ENCODE measurements at regions not wholly inside any gene's neighbourhood (a gene's known extent, or its start where the extent isn't known, plus 50 kb on each side); places are given as distances from the start of the nearest gene placed in this dataset.

DNA sequence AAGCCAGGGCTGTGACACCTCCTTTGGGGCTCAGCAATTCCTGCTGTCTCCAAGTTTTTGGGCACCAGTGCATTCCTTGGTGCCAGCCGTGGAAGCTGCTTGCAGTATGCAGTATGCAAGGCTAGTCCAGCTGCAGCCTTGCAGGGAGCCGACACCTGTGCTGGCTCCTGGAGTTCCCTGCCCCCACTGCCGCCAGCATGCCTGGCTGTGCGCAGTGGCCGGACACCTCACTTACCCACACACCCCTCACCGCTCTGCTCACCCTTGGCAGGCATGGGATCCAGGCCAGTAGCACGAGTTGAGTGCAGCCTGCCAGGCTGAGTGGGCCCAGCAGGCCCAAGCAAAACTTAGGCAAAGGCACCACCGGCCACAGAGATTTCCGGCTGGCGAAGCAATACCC lies 77.4 kb downstream of the SAMD9 start:
- DNase-seq (no peak), ATAC-seq (no peak)
- no peaks in the 10 kb centered on the region for H3K27me3 ChIP-seq (ENCODE audit: low read depth)
- no peaks in the 10 kb centered on the region for H3K9me3 ChIP-seq
- no peak overlapping the region for H3K27ac ChIP-seq
- no peaks in the 10 kb centered on the region for H3K4me1 ChIP-seq
- H3K36me3 ChIP-seq: no peaks in the 10 kb centered on the region
- H3K4me3 ChIP-seq: no peak overlapping the region
- intact Hi-C loops (cut with DNase I): no loop called here
- TF ChIP-seq, protein P1, sequence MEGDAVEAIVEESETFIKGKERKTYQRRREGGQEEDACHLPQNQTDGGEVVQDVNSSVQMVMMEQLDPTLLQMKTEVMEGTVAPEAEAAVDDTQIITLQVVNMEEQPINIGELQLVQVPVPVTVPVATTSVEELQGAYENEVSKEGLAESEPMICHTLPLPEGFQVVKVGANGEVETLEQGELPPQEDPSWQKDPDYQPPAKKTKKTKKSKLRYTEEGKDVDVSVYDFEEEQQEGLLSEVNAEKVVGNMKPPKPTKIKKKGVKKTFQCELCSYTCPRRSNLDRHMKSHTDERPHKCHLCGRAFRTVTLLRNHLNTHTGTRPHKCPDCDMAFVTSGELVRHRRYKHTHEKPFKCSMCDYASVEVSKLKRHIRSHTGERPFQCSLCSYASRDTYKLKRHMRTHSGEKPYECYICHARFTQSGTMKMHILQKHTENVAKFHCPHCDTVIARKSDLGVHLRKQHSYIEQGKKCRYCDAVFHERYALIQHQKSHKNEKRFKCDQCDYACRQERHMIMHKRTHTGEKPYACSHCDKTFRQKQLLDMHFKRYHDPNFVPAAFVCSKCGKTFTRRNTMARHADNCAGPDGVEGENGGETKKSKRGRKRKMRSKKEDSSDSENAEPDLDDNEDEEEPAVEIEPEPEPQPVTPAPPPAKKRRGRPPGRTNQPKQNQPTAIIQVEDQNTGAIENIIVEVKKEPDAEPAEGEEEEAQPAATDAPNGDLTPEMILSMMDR (IDR thresholded peaks at IDR 0.05): no peak

DNA sequence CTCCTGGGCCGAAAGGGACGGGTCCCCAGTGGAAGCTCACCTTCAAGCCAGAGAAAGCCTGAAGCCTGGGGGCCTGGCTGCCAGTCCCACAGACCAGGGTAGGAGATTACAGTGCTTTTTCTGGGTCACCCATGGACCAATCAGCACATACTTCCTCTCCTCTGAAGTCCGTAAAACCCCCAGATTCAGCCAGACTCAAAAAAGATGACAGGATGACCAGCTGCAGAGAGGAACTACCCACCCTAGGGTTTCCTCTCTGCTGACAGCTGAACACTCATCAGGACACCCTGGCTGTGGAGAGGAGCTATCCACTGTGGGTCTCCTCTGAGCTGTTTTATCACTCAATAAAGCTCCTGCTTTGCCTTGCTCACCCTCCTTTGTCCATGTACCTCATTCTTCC lies 78.0 kb downstream of the SAMD9 start:
- TF ChIP-seq, protein P1 (IDR thresholded peaks at IDR 0.05): no peak
- no peak overlapping the region for H3K27ac ChIP-seq
- H3K4me1 ChIP-seq: no peaks in the 10 kb centered on the region
- no peaks in the 10 kb centered on the region for H3K27me3 ChIP-seq (ENCODE audit: low read depth)
- H3K9me3 ChIP-seq: no peaks in the 10 kb centered on the region
- intact Hi-C loops (cut with DNase I): no loop called here
- H3K4me3 ChIP-seq: no peak overlapping the region
- no peaks in the 10 kb centered on the region for H3K36me3 ChIP-seq
- no peak for ATAC-seq
- DNase-seq: no peak

DNA sequence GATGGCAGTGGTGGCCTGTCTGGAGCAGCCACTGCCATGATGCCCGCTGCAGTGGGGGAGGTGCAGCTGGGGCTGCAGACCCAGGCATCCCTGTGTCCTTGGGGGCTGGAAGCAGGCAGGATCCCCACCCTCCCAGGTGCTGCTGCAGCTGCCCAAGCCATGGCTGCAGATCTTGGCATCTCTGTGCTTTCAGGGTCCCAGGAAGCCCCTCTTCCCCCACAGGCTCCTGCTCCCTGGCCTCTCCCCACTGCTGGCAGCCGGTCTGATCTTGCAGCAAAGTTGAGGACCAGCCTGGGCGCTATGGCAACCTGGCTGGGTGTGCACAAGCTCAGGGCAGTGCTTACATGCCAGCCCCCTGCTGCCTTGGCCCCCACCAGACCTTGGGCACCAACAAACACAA lies 78.5 kb downstream of the SAMD9 start:
- H3K36me3 ChIP-seq: no peaks in the 10 kb centered on the region
- intact Hi-C loops (cut with DNase I): no loop called here

DNA sequence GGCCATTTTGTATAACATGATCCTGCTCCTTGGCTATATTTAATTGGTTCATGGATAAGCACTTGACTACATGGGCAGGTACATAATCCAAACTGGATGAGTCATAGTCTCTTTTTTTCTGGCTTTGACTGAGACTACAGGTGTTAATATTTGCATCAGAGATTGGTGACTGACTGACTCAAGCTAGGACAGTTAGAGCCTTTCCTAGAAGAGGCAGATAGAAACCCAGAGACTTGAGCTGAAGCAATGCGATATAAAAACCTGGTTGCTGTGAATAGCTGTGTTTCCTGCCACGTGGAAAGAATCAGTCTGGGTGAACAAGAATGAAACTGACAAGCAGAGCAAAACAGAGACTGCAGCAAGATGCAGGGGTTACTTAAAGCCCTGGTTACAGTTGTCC lies 81.0 kb downstream of the SAMD9 start:
- Histone ChIP-seq H3K27ac (no peak overlapping the region), H3K4me3 (no peak overlapping the region), H3K27me3 (ENCODE audit: low read depth) (no peaks in the 10 kb centered on the region), H3K4me1 (no peaks in the 10 kb centered on the region), H3K36me3 (no peaks in the 10 kb centered on the region), H3K9me3 (peaks cover 2% of the 10 kb centered on the region)
- ATAC-seq: no peak
- intact Hi-C loops (cut with DNase I): no loop called here
- TF ChIP-seq, protein P1 (IDR thresholded peaks at IDR 0.05): no peak
- no peak for DNase-seq

More for the DNA sequence above, 78.5 kb downstream of the SAMD9 start:
- Histone ChIP-seq H3K27ac (no peak overlapping the region), H3K4me3 (no peak overlapping the region), H3K27me3 (ENCODE audit: low read depth) (no peaks in the 10 kb centered on the region), H3K9me3 (no peaks in the 10 kb centered on the region), H3K4me1 (no peaks in the 10 kb centered on the region)
- ATAC-seq (no peak), DNase-seq (no peak)
- TF ChIP-seq, protein P1 (IDR thresholded peaks at IDR 0.05): no peak

DNA sequence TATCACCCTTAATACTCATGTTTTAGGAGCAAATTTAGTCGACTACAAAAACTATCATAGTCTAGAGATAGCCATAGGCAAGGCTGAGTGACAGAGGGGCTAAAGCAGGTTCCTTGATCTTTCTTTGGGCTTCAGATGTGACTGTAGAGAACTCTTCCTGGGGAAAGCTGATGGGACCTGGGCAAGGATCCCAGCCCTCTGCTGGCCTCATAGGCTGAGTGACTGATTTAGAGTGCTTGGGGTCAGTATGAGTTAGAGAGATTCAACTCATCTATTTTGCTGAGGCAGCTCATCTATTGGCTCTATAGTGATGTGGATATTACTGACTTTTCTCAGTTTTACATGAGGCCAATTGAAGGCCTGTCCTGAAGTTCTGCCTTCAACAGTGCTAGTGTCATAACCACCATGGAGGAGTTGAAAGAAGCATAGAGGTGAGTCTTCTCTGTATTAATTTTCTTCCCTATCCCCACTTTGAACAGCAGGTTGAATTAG lies 81.6 kb downstream of the SAMD9 start:
- intact Hi-C loops (cut with DNase I): no loop called here
- TF ChIP-seq, protein P1 (IDR thresholded peaks at IDR 0.05): no peak
- no peaks in the 10 kb centered on the region for H3K36me3 ChIP-seq
- DNase-seq (no peak), ATAC-seq (no peak)
- H3K4me3 ChIP-seq: no peak overlapping the region
- no peaks in the 10 kb centered on the region for H3K4me1 ChIP-seq
- no peaks in the 10 kb centered on the region for H3K27me3 ChIP-seq (ENCODE audit: low read depth)
- H3K9me3 ChIP-seq: peaks cover 5% of the 10 kb centered on the region
- H3K27ac ChIP-seq: no peak overlapping the region

DNA sequence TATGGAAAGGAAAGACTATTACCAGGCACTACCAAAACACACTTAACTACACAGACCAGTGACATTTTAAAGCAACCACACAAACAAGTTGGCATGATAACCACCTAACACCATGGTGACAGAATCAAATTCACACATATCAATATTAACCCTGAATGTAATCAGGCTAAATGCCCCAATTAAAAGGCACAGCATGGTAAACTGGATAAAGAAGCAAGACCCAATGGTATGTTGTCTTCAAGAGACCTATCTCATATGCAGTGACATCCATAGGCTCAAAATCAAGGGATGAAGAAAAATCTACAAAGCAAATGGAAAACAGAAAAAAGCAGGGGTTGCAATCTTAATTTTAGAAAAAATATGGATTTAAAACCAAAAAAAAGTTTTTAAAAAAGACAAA lies 86.0 kb downstream of the SAMD9 start:
- Histone ChIP-seq H3K4me3 (no peak overlapping the region), H3K4me1 (no peaks in the 10 kb centered on the region), H3K9me3 (peaks cover 5% of the 10 kb centered on the region), H3K27me3 (ENCODE audit: low read depth) (no peaks in the 10 kb centered on the region), H3K27ac (no peak overlapping the region), H3K36me3 (no peaks in the 10 kb centered on the region)
- no peak for DNase-seq
- TF ChIP-seq, protein P1 (IDR thresholded peaks at IDR 0.05): no peak
- intact Hi-C loops (cut with DNase I): no loop called here
- ATAC-seq: no peak
